ENCODE measurements at regions not wholly inside any gene's neighbourhood (a gene's known extent, or its start where the extent isn't known, plus 50 kb on each side); places are given as distances from the start of the nearest gene placed in this dataset.

- Histone ChIP-seq H3K4me1 (no peaks in the 10 kb centered on the region), H3K4me3 (no peak overlapping the region), H3K27ac (no peak overlapping the region), H3K9me3 (no peaks in the 10 kb centered on the region), H3K27me3 (no peaks in the 10 kb centered on the region), H3K36me3 (no peaks in the 10 kb centered on the region)
- DNase-seq (ENCODE audit: low spot score in 2 of 2), result no peak
- no peak for TF ChIP-seq POLR2AphosphoS5 (IDR thresholded peaks at IDR 0.05)
- no peak for TF ChIP-seq POLR2A (IDR thresholded peaks at IDR 0.05)
- TF ChIP-seq CTCF (IDR thresholded peaks at IDR 0.05), result no peak
- intact Hi-C loops (cut with DNase I; ENCODE audit: low total_unique reads), result no loop called here
Observed at GRCh38 chr4:147195386-147195785, 249.7 kb upstream of the TTC29 start.

GRCh38 chr4:147198411-147199051 is 252.9 kb upstream of the TTC29 start:
- no peaks in the 10 kb centered on the region for H3K36me3 ChIP-seq
- TF ChIP-seq POLR2A (IDR thresholded peaks at IDR 0.05) (no peak), POLR2AphosphoS5 (IDR thresholded peaks at IDR 0.05) (no peak), CTCF (IDR thresholded peaks at IDR 0.05) (no peak)
- H3K4me1 ChIP-seq, result no peaks in the 10 kb centered on the region
- no peak for DNase-seq (ENCODE audit: low spot score in 2 of 2)
- H3K9me3 ChIP-seq, result no peaks in the 10 kb centered on the region
- no peak overlapping the region for H3K4me3 ChIP-seq
- intact Hi-C loops (cut with DNase I; ENCODE audit: low total_unique reads), result no loop called here
- no peaks in the 10 kb centered on the region for H3K27me3 ChIP-seq
- H3K27ac ChIP-seq, result no peak overlapping the region

GRCh38 chr4:147201016-147201415 is 255.4 kb upstream of the TTC29 start:
- intact Hi-C loops (cut with DNase I; ENCODE audit: low total_unique reads), result no loop called here
- H3K4me1 ChIP-seq, result no peaks in the 10 kb centered on the region
- no peak overlapping the region for H3K4me3 ChIP-seq
- H3K27me3 ChIP-seq, result no peaks in the 10 kb centered on the region
- no peaks in the 10 kb centered on the region for H3K9me3 ChIP-seq
- H3K36me3 ChIP-seq, result no peaks in the 10 kb centered on the region
- DNase-seq (ENCODE audit: low spot score in 2 of 2), result no peak
- TF ChIP-seq CTCF (IDR thresholded peaks at IDR 0.05), result no peak
- TF ChIP-seq POLR2A (IDR thresholded peaks at IDR 0.05), result no peak
- TF ChIP-seq POLR2AphosphoS5 (IDR thresholded peaks at IDR 0.05), result no peak
- H3K27ac ChIP-seq, result no peak overlapping the region

- Histone ChIP-seq H3K4me3 (no peak overlapping the region), H3K36me3 (no peaks in the 10 kb centered on the region), H3K4me1 (no peaks in the 10 kb centered on the region), H3K9me3 (no peaks in the 10 kb centered on the region), H3K27ac (no peak overlapping the region), H3K27me3 (no peaks in the 10 kb centered on the region)
- no peak for TF ChIP-seq CTCF (IDR thresholded peaks at IDR 0.05)
- no peak for TF ChIP-seq POLR2AphosphoS5 (IDR thresholded peaks at IDR 0.05)
- TF ChIP-seq POLR2A (IDR thresholded peaks at IDR 0.05), result no peak
- DNase-seq (ENCODE audit: low spot score in 2 of 2), result no peak
- intact Hi-C loops (cut with DNase I; ENCODE audit: low total_unique reads), result no loop called here
Observed at GRCh38 chr4:147206807-147207206, 261.1 kb upstream of the TTC29 start.

- Histone ChIP-seq H3K27me3 (no peaks in the 10 kb centered on the region), H3K4me3 (no peak overlapping the region), H3K4me1 (no peaks in the 10 kb centered on the region), H3K27ac (no peak overlapping the region), H3K9me3 (no peaks in the 10 kb centered on the region), H3K36me3 (no peaks in the 10 kb centered on the region)
- DNase-seq (ENCODE audit: low spot score in 2 of 2), result no peak
- intact Hi-C loops (cut with DNase I; ENCODE audit: low total_unique reads), result no loop called here
- no peak for TF ChIP-seq CTCF (IDR thresholded peaks at IDR 0.05)
- TF ChIP-seq POLR2AphosphoS5 (IDR thresholded peaks at IDR 0.05), result no peak
- no peak for TF ChIP-seq POLR2A (IDR thresholded peaks at IDR 0.05)
Observed at GRCh38 chr4:147207911-147208310, 262.2 kb upstream of the TTC29 start.

Measured in breast epithelium (tissue), 4 donors.